IMR-90 (cell line): ENCODE measurements at regions not wholly inside any gene's neighbourhood (a gene's known extent, or its start where the extent isn't known, plus 50 kb on each side); places are given as distances from the start of the nearest gene placed in this dataset.

Source experiments
- ATAC-seq: fragments of 200-7000 bp; cut with Tn5 transposase; 2 replicates; pipeline ENCODE4 v1.9.1; 2020; ENCODE audit warnings: low read depth, mild to moderate bottlenecking, moderate library complexity
- BruUV-seq: library from RNA; stranded (reverse); fragments of 400-500 nt; replicated peaks from 2 replicates; lab custom pipeline; 2021; lab: Mats Ljungman, UMichigan
- CTCF ChIA-PET: fragments of 300-600 bp; formaldehyde crosslinking; extraction: SDS; loops from one replicate; lab custom pipeline; 2021; ENCODE audit warnings: antibody characterized with exemption; lab: Yijun Ruan, JAX
- POLR2A ChIA-PET: fragments of 300-600 bp; sonication (Branson Sonifier 250); formaldehyde crosslinking; loops from one replicate; lab custom pipeline; 2022; ENCODE audit warnings: antibody characterized with exemption; ENCODE audit not compliant: unreplicated experiment; lab: Charles Lee
- DNase-seq: peaks from one replicate; pipeline ENCODE4 v3.0.0; 2013
- H2AFZ ChIP-seq: replicated peaks from 2 replicates; pipeline ENCODE3; 2013; ENCODE audit warnings: low read length, mild to moderate bottlenecking; ENCODE audit not compliant: poor library complexity
- H2AK5ac ChIP-seq: 2 replicates; pipeline ENCODE4 v1.6.1; 2013; ENCODE audit warnings: low read depth, low read length, inconsistent platforms
- H2AK9ac ChIP-seq: replicated peaks from 2 replicates; pipeline ENCODE3; 2013; ENCODE audit warnings: mild to moderate bottlenecking, low read depth, low read length, moderate library complexity; ENCODE audit not compliant: poor library complexity
- H2BK120ac ChIP-seq: 2 replicates; pipeline ENCODE4 v1.6.1; 2013; ENCODE audit warnings: low read depth, low read length, inconsistent platforms
- H2BK15ac ChIP-seq: 3 replicates; pipeline ENCODE4 v1.6.1; 2013; ENCODE audit warnings: low read depth, low read length, inconsistent platforms
- H2BK20ac ChIP-seq: 2 replicates; pipeline ENCODE4 v1.6.1; 2013; ENCODE audit warnings: low read depth, mild to moderate bottlenecking, inconsistent platforms, low read length, moderate library complexity
- H2BK5ac ChIP-seq: 2 replicates; pipeline ENCODE4 v1.6.1; 2013; ENCODE audit warnings: mild to moderate bottlenecking, low read depth, low read length, inconsistent platforms; ENCODE audit not compliant: poor library complexity, severe bottlenecking
- H3K14ac ChIP-seq: replicated peaks from 2 replicates; pipeline ENCODE4 v1.6.1; 2013; ENCODE audit warnings: low read depth, low read length, inconsistent platforms
- H3K18ac ChIP-seq: 2 replicates; pipeline ENCODE4 v1.6.1; 2013; ENCODE audit warnings: low read depth, low read length, control low read depth
- H3K23ac ChIP-seq: 2 replicates; pipeline ENCODE4 v1.6.1; 2013; ENCODE audit warnings: low read depth, low read length, inconsistent platforms
- H3K27ac ChIP-seq: 2 replicates; pipeline ENCODE4 v1.5.1; 2013; ENCODE audit warnings: mild to moderate bottlenecking, control low read depth, low read length; ENCODE audit not compliant: insufficient read depth
- H3K27me3 ChIP-seq: 2 replicates; pipeline ENCODE4 v1.6.1; 2013; ENCODE audit warnings: low read length; ENCODE audit not compliant: control insufficient read depth, insufficient read depth
- H3K36me3 ChIP-seq: 2 replicates; pipeline ENCODE4 v1.6.1; 2013; ENCODE audit warnings: low read length, mixed read lengths; ENCODE audit not compliant: control insufficient read depth, insufficient read depth
- H3K4ac ChIP-seq: 2 replicates; pipeline ENCODE4 v1.6.1; 2013; ENCODE audit warnings: low read depth, low read length, inconsistent platforms
- H3K4me1 ChIP-seq: 2 replicates; pipeline ENCODE4 v1.6.1; 2013; ENCODE audit warnings: low read length, mixed read lengths; ENCODE audit not compliant: control insufficient read depth, insufficient read depth
- H3K4me2 ChIP-seq: 2 replicates; pipeline ENCODE4 v1.6.1; 2013; ENCODE audit warnings: low read depth, mild to moderate bottlenecking, control low read depth, low read length, moderate library complexity
- H3K4me3 ChIP-seq: 2 replicates; pipeline ENCODE4 v1.5.1; 2013; ENCODE audit warnings: low read depth, mild to moderate bottlenecking, control low read depth, low read length, moderate library complexity; ENCODE audit not compliant: insufficient read depth
- H3K56ac ChIP-seq: 2 replicates; pipeline ENCODE4 v1.6.1; 2013; ENCODE audit warnings: low read length, inconsistent platforms; ENCODE audit not compliant: insufficient read depth; ENCODE audit errors: extremely low read depth
- H3K79me1 ChIP-seq, 2 experiments: 2 replicates each; pipeline ENCODE4 v1.6.1; 2013; ENCODE audit warnings: low read length in 2 of 2, inconsistent platforms in 1 of 2, low read depth in 1 of 2
- H3K9ac ChIP-seq: 2 replicates; pipeline ENCODE4 v1.6.1; 2013; ENCODE audit warnings: low read depth, low read length, control low read depth
- H3K9me1 ChIP-seq: 2 replicates; pipeline ENCODE4 v1.6.1; 2013; ENCODE audit warnings: low read length, inconsistent platforms; ENCODE audit not compliant: insufficient read depth
- H3K9me3 ChIP-seq: 2 replicates; pipeline ENCODE4 v1.6.1; 2013; ENCODE audit warnings: low read length; ENCODE audit not compliant: control insufficient read depth, insufficient read depth
- H4K20me1 ChIP-seq: 2 replicates; pipeline ENCODE4 v1.6.1; 2013; ENCODE audit warnings: low read length, inconsistent platforms; ENCODE audit not compliant: insufficient read depth
- H4K5ac ChIP-seq: 2 replicates; pipeline ENCODE4 v1.6.1; 2013; ENCODE audit warnings: mild to moderate bottlenecking, low read depth, low read length, control low read depth
- H4K8ac ChIP-seq, 2 experiments: 2 replicates each; pipeline ENCODE4 v1.6.1; 2013; ENCODE audit warnings: low read depth in 2 of 2, low read length in 2 of 2, control low read depth in 1 of 2, inconsistent platforms in 1 of 2
- H4K91ac ChIP-seq: 2 replicates; pipeline ENCODE4 v1.6.1; 2013; ENCODE audit warnings: low read depth, low read length, inconsistent platforms; ENCODE audit not compliant: insufficient read depth
- BHLHE40 ChIP-seq: fragments of 150-350 bp; IDR thresholded peaks from 2 replicates; pipeline ENCODE4 v1.6.1; 2016; ENCODE audit warnings: mild to moderate bottlenecking, low read depth, low read length
- CEBPB ChIP-seq: IDR thresholded peaks from 2 replicates; pipeline ENCODE4 v1.6.1; 2012; ENCODE audit warnings: low read depth, low read length, improper control_type of control experiment
- CHD1 ChIP-seq: IDR thresholded peaks from 2 replicates; pipeline ENCODE4 v1.6.1; 2012; ENCODE audit warnings: low read depth, low read length, improper control_type of control experiment
- FOS ChIP-seq: fragments of 150-350 bp; IDR thresholded peaks from 2 replicates; pipeline ENCODE4 v1.6.1; 2016; ENCODE audit warnings: low read depth, low read length
- MAFK ChIP-seq: IDR thresholded peaks from 2 replicates; pipeline ENCODE4 v1.6.1; 2012; ENCODE audit warnings: low read depth, low read length, improper control_type of control experiment
- MAZ ChIP-seq: IDR thresholded peaks from 2 replicates; pipeline ENCODE4 v1.6.1; 2012; ENCODE audit warnings: low read depth, mild to moderate bottlenecking, low read length, improper control_type of control experiment, moderate library complexity, borderline replicate concordance
- MXI1 ChIP-seq: IDR thresholded peaks from 2 replicates; pipeline ENCODE4 v1.6.1; 2012; ENCODE audit warnings: low read depth, mild to moderate bottlenecking, low read length, moderate library complexity, borderline replicate concordance
- NFE2L2 ChIP-seq: fragments of 150-350 bp; IDR thresholded peaks from 2 replicates; pipeline ENCODE4 v1.6.1; 2016; ENCODE audit warnings: low read depth, mild to moderate bottlenecking, low read length
- POLR2A ChIP-seq: IDR thresholded peaks from 2 replicates; pipeline ENCODE4 v1.6.1; 2012; ENCODE audit warnings: mild to moderate bottlenecking, low read depth, low read length
- RAD21 ChIP-seq: IDR thresholded peaks from 2 replicates; pipeline ENCODE4 v1.6.1; 2012; ENCODE audit warnings: low read length, improper control_type of control experiment
- RCOR1 ChIP-seq: IDR thresholded peaks from 2 replicates; pipeline ENCODE4 v1.6.1; 2012; ENCODE audit warnings: mild to moderate bottlenecking, low read length, improper control_type of control experiment; ENCODE audit not compliant: insufficient replicate concordance
- RFX5 ChIP-seq: IDR thresholded peaks from 2 replicates; pipeline ENCODE4 v1.8.0; 2012; ENCODE audit warnings: low read depth, mild to moderate bottlenecking, low read length, moderate library complexity
- SMC3 ChIP-seq: fragments of 150-350 bp; IDR thresholded peaks from 2 replicates; pipeline ENCODE4 v1.6.1; 2016; ENCODE audit warnings: low read depth, mild to moderate bottlenecking, antibody characterized with exemption, low read length, moderate library complexity
- WGBS, 2 experiments: methylation state at CpG; one replicate each; pipeline versions ENCODE4 v1.1.5 to v1.1.7; 2013; ENCODE audit warnings: missing lambda C conversion rate in 2 of 2; ENCODE audit not compliant: insufficient read length in 1 of 2; ENCODE audit errors: extremely low coverage in 2 of 2; 5-methylcytosine and 5-hydroxymethylcytosine counted together
- dilution Hi-C: fragments of 300-500 bp; cut with HindIII; formaldehyde crosslinking; loops from one replicate; pipeline ENCODE4 v1.14.3; 2018; ENCODE audit warnings: low sequenced_read_pairs; ENCODE audit not compliant: unreplicated experiment
- in situ Hi-C: fragments of 300-500 bp; cut with MboI; formaldehyde crosslinking; loops from 3 replicates; pipeline ENCODE4 v1.14.3; 2019; ENCODE audit warnings: low sequenced_read_pairs, inconsistent platforms, mixed read lengths
- intact Hi-C: fragments of 100-400 bp; cut with micrococcal nuclease; formaldehyde crosslinking; loops from 2 replicates; pipeline ENCODE4 v1.10.0; 2022
- TF ChIP-seq, protein P1 (sequence below): fragments of 150-350 bp; IDR thresholded peaks from 2 replicates; pipeline ENCODE4 v1.6.1; 2017; ENCODE audit warnings: mild to moderate bottlenecking, antibody characterized with exemption, low read length, low read depth
- TF ChIP-seq, protein P2 (sequence below): conservative IDR thresholded peaks from 2 replicates; pipeline ENCODE4 v1.5.1; 2012; ENCODE audit warnings: mild to moderate bottlenecking, low read depth, low read length, improper control_type of control experiment
- TF ChIP-seq, protein P3 (sequence below): fragments of 150-350 bp; IDR thresholded peaks from 2 replicates; pipeline ENCODE4 v1.6.1; 2016; ENCODE audit warnings: low read depth, mild to moderate bottlenecking, low read length, moderate library complexity, borderline replicate concordance

DNA sequence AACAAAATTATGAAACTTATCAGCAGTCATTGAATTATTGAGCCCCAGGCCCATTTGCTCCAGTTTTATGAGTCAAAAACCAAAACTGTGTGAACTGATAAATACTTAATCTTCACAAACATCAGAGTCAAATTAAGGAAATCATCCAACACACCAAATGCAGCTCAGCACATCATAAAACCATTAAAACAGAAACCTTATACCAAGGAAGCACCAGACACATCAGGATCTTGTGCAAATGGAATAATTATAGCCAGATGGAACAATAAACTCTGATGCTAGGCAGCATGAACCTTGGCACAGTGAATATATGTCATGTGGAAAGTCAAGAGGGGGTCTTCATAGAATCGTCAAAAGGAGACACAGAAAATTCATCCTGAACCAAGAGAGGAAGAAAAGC is 410.7 kb upstream of the API5 start:
- no peak overlapping the region for H3K4me3 ChIP-seq
- H3K23ac ChIP-seq: no peak overlapping the region
- H4K91ac ChIP-seq: no peak overlapping the region
- intact Hi-C loops (no loop called here), in situ Hi-C loops (no loop called here), dilution Hi-C loops (no loop called here)
- no peaks in the 10 kb centered on the region for H3K27me3 ChIP-seq
- no peak overlapping the region for H3K9ac ChIP-seq
- no peaks in the 10 kb centered on the region for H3K9me1 ChIP-seq
- ChIA-PET POLR2A (no interaction called here), CTCF (no interaction called here)
- no peak overlapping the region for H3K27ac ChIP-seq
- ATAC-seq: no peak
- no peak overlapping the region for H2BK5ac ChIP-seq
- H3K56ac ChIP-seq: no peak overlapping the region
- H2AFZ ChIP-seq: no peak overlapping the region
- no peak overlapping the region for H2BK20ac ChIP-seq
- no peak overlapping the region for H3K4me2 ChIP-seq
- no peak overlapping the region for H3K18ac ChIP-seq
- H3K9me3 ChIP-seq: peaks cover 12% of the 10 kb centered on the region
- H3K79me1 ChIP-seq: no peaks in the 10 kb centered on the region
- no peaks in the 10 kb centered on the region for H4K20me1 ChIP-seq
- no peak overlapping the region for H2AK9ac ChIP-seq
- no peak overlapping the region for H4K5ac ChIP-seq
- no peak overlapping the region for H3K14ac ChIP-seq
- no peak overlapping the region for H2AK5ac ChIP-seq
- no peak overlapping the region for H2BK15ac ChIP-seq
- H4K8ac ChIP-seq: no peak overlapping the region
- WGBS, 2 experiments: no CpG with 5 or more reads among the region's 1 CpG
- no peak overlapping the region for H3K4ac ChIP-seq
- DNase-seq: no peak
- no peaks in the 10 kb centered on the region for H3K4me1 ChIP-seq
- H2BK120ac ChIP-seq: no peak overlapping the region
- TF ChIP-seq NFE2L2 (no peak), FOS (no peak), MAZ (no peak), CHD1 (no peak), SMC3 (no peak), POLR2A (no peak), CEBPB (no peak), RFX5 (no peak), MAFK (no peak), MXI1 (no peak), RCOR1 (no peak), BHLHE40 (no peak), RAD21 (no peak)
- TF ChIP-seq, protein P1, sequence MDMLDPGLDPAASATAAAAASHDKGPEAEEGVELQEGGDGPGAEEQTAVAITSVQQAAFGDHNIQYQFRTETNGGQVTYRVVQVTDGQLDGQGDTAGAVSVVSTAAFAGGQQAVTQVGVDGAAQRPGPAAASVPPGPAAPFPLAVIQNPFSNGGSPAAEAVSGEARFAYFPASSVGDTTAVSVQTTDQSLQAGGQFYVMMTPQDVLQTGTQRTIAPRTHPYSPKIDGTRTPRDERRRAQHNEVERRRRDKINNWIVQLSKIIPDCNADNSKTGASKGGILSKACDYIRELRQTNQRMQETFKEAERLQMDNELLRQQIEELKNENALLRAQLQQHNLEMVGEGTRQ: no peak
- TF ChIP-seq, protein P2, sequence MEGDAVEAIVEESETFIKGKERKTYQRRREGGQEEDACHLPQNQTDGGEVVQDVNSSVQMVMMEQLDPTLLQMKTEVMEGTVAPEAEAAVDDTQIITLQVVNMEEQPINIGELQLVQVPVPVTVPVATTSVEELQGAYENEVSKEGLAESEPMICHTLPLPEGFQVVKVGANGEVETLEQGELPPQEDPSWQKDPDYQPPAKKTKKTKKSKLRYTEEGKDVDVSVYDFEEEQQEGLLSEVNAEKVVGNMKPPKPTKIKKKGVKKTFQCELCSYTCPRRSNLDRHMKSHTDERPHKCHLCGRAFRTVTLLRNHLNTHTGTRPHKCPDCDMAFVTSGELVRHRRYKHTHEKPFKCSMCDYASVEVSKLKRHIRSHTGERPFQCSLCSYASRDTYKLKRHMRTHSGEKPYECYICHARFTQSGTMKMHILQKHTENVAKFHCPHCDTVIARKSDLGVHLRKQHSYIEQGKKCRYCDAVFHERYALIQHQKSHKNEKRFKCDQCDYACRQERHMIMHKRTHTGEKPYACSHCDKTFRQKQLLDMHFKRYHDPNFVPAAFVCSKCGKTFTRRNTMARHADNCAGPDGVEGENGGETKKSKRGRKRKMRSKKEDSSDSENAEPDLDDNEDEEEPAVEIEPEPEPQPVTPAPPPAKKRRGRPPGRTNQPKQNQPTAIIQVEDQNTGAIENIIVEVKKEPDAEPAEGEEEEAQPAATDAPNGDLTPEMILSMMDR: no peak
- TF ChIP-seq, protein P3, sequence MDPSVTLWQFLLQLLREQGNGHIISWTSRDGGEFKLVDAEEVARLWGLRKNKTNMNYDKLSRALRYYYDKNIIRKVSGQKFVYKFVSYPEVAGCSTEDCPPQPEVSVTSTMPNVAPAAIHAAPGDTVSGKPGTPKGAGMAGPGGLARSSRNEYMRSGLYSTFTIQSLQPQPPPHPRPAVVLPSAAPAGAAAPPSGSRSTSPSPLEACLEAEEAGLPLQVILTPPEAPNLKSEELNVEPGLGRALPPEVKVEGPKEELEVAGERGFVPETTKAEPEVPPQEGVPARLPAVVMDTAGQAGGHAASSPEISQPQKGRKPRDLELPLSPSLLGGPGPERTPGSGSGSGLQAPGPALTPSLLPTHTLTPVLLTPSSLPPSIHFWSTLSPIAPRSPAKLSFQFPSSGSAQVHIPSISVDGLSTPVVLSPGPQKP: no peak
- H3K36me3 ChIP-seq: no peaks in the 10 kb centered on the region
- BruUV-seq: no TSS peak
